ENCODE measurements at regions not wholly inside any gene's neighbourhood (a gene's known extent, or its start where the extent isn't known, plus 50 kb on each side); places are given as distances from the start of the nearest gene placed in this dataset.

DNA sequence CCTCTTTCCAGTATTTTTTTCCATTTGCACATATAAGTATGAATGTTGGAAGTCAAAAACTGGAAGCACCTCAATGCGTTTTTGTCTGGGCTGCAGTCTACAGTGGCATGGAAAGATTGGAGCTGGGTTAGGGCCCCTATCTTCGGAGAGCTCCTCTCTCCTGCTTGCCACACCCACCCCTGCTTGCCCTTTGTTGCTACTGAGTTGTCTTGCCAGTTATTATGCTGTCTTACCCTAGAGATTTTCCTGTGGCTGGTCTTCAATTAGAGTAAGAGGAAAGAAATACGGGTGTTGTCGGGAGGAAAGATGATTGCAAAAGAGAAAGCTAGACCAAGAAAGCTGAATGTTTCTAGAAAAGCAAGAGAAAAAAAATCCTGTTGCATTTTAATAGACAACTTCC lies 228.9 kb upstream of the CELF2 start:
- no peak for TF ChIP-seq CTCF (conservative IDR thresholded peaks at IDR 0.05; ENCODE audit: low read depth)
- no peak for DNase-seq (ENCODE audit: low spot score)
- no peak overlapping the region for H3K27ac ChIP-seq
- ChIA-PET CTCF (no interaction called here), POLR2A (ENCODE audit: low non-redundant PET) (interaction anchor here (0.6 kb wide), 1 partner anchor 236 kb away, joined by 3 read pairs; no protein-coding TSS in a partner anchor)

- ChIA-PET POLR2A (ENCODE audit: low non-redundant PET) (no interaction called here), CTCF (interaction anchor here (0.6 kb wide), 1 partner anchor 12 kb away, joined by 3 read pairs; no protein-coding TSS in a partner anchor)
- no peak for DNase-seq (ENCODE audit: low spot score)
- H3K27ac ChIP-seq, result no peak overlapping the region
- TF ChIP-seq CTCF (conservative IDR thresholded peaks at IDR 0.05; ENCODE audit: low read depth), result no peak
These were observed 225.8 kb upstream of the CELF2 start for GRCh38 chr10:10791869-10792268.

DNA sequence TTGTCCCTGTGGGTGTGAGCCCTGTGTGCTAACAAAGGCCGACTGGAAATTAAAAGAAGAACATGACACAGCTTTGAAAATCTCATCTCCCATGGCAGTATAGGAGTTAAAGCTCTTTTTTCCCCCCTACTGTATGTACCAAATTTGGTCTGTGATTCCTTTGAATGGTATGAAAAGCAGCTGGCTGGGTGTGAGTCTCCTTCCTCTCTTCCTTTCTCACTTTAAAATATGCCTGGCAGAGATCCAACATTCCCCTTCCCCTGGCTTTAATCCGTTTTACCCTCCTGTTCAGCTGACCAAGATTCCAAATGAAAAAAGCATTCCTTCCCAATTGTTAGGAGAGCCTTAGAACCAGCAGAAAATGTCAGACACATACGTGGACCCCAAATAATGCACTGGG lies 225.0 kb upstream of the CELF2 start:
- no peak overlapping the region for H3K27ac ChIP-seq
- CTCF ChIA-PET, result no interaction called here
- POLR2A ChIA-PET (ENCODE audit: low non-redundant PET), result no interaction called here
- TF ChIP-seq CTCF (conservative IDR thresholded peaks at IDR 0.05; ENCODE audit: low read depth), result no peak
- peak; percentile 71 for DNase-seq (ENCODE audit: low spot score)

GRCh38 chr10:10794046-10794445 lies 223.6 kb upstream of the CELF2 start:
- H3K27ac ChIP-seq, result no peak overlapping the region
- no peak for TF ChIP-seq CTCF (conservative IDR thresholded peaks at IDR 0.05; ENCODE audit: low read depth)
- CTCF ChIA-PET, result interaction anchor here (0.6 kb wide), 1 partner anchor 373 kb away, joined by 3 read pairs; no protein-coding TSS in a partner anchor
- POLR2A ChIA-PET (ENCODE audit: low non-redundant PET), result no interaction called here
- peak; percentile 56 for DNase-seq (ENCODE audit: low spot score)

GRCh38 chr10:10794791-10795191 lies 222.9 kb upstream of the CELF2 start:
- ChIA-PET POLR2A (ENCODE audit: low non-redundant PET) (no interaction called here), CTCF (no interaction called here)
- TF ChIP-seq CTCF (conservative IDR thresholded peaks at IDR 0.05; ENCODE audit: low read depth), result no peak
- peak; percentile 46 for DNase-seq (ENCODE audit: low spot score)
- H3K27ac ChIP-seq, result peak overlapping the region; percentile 72; the same call in 1 of the 2 replicates

- CTCF ChIA-PET, result no interaction called here
- no peak for DNase-seq (ENCODE audit: low spot score)
- no peak overlapping the region for H3K27ac ChIP-seq
- POLR2A ChIA-PET (ENCODE audit: low non-redundant PET), result no interaction called here
- TF ChIP-seq CTCF (conservative IDR thresholded peaks at IDR 0.05; ENCODE audit: low read depth), result no peak
These were observed 221.5 kb upstream of the CELF2 start for GRCh38 chr10:10796061-10796773.

Measured in RWPE1 (cell line).